ENCODE measurements at regions not wholly inside any gene's neighbourhood (a gene's known extent, or its start where the extent isn't known, plus 50 kb on each side); places are given as distances from the start of the nearest gene placed in this dataset.

DNA sequence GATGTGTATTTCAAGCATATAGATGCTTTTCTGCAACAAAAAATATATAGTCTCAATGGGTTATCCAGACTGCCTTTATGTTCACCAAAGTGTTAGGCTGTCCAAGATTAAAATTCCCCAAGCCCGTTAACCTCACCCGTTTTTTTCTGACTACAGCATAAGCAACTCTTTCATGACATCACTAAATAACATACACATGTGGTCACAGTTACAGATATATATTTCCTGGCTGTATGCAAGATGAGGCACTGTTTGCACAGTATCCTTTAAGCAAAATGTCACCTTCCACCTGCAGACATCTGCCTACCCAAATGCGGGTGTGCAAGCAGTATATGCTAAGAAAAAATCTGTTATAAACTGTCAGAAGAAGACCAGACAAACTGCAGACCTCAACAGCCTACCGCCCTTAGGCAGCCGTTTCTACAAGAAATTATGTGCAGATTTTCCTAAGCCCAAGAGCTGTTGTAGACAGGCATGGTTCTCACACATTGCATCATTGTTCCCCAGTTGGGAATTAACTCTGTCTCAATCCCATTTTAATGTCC lies 183.1 kb upstream of the MXRA5 start:
- BruUV-seq (replicated peaks): no TSS peak
- Histone ChIP-seq H3K4me1 (ENCODE audit: insufficient read depth, low read length, poor library complexity, severe bottlenecking) (no peaks in the 10 kb centered on the region), H3K27ac (ENCODE audit: low read depth, low read length, poor library complexity, severe bottlenecking) (no peak overlapping the region), H3K9me2 (ENCODE audit: insufficient read depth, low read length) (no peaks in the 10 kb centered on the region), H2AFZ (ENCODE audit: low read length) (no peak overlapping the region), H3K4me2 (ENCODE audit: low read length) (no peak overlapping the region), H3K79me2 (ENCODE audit: insufficient read depth, low read depth, low read length) (no peaks in the 10 kb centered on the region), H3K36me3 (ENCODE audit: insufficient read depth, low read length) (no peaks in the 10 kb centered on the region), H3K9me3 (ENCODE audit: low read length) (no peaks in the 10 kb centered on the region), H4K20me1 (ENCODE audit: insufficient read depth, low read length) (no peaks in the 10 kb centered on the region), H3K4me3 (ENCODE audit: low read depth, low read length, poor library complexity, severe bottlenecking) (no peak overlapping the region)
- intact Hi-C loops (cut with micrococcal nuclease; ENCODE audit: unreplicated experiment): no loop called here
- POLR2A ChIA-PET: no interaction called here
- CTCF ChIA-PET (ENCODE audit: unreplicated experiment): no interaction called here
- no peak for DNase-seq (ENCODE audit: low spot score)
- no peak for TF ChIP-seq EZH2phosphoT487 (IDR thresholded peaks at IDR 0.05; ENCODE audit: borderline replicate concordance, low read depth, low read length)
- TF ChIP-seq, protein P1, sequence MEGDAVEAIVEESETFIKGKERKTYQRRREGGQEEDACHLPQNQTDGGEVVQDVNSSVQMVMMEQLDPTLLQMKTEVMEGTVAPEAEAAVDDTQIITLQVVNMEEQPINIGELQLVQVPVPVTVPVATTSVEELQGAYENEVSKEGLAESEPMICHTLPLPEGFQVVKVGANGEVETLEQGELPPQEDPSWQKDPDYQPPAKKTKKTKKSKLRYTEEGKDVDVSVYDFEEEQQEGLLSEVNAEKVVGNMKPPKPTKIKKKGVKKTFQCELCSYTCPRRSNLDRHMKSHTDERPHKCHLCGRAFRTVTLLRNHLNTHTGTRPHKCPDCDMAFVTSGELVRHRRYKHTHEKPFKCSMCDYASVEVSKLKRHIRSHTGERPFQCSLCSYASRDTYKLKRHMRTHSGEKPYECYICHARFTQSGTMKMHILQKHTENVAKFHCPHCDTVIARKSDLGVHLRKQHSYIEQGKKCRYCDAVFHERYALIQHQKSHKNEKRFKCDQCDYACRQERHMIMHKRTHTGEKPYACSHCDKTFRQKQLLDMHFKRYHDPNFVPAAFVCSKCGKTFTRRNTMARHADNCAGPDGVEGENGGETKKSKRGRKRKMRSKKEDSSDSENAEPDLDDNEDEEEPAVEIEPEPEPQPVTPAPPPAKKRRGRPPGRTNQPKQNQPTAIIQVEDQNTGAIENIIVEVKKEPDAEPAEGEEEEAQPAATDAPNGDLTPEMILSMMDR (conservative IDR thresholded peaks at IDR 0.05; ENCODE audit: low read length): no peak

DNA sequence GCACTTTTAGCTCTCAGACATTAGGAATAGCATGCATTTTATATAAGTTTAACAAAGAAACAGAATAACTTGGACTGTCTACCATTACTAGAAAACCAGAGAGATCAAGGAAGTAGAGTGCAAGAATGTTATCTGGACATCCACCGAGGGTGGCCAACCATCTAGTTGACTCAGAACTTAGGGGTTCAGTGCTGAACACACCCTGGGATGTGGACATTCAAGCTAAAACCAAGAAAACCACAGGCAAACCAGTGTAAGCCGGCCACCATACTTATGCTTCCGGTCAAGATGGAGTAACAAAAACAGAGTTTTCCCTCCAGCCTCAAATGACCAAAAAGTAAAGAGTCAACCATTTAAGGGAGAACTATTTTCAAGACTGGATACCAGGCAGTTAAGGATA lies 181.4 kb upstream of the MXRA5 start:
- DNase-seq (ENCODE audit: low spot score): no peak
- H3K27ac ChIP-seq (ENCODE audit: low read depth, low read length, poor library complexity, severe bottlenecking): no peak overlapping the region
- intact Hi-C loops (cut with micrococcal nuclease; ENCODE audit: unreplicated experiment): no loop called here
- ChIA-PET CTCF (ENCODE audit: unreplicated experiment) (no interaction called here), POLR2A (no interaction called here)
- H3K9me2 ChIP-seq (ENCODE audit: insufficient read depth, low read length): no peaks in the 10 kb centered on the region
- H4K20me1 ChIP-seq (ENCODE audit: insufficient read depth, low read length): no peaks in the 10 kb centered on the region
- TF ChIP-seq EZH2phosphoT487 (IDR thresholded peaks at IDR 0.05; ENCODE audit: borderline replicate concordance, low read depth, low read length): no peak
- TF ChIP-seq, protein P1 (conservative IDR thresholded peaks at IDR 0.05; ENCODE audit: low read length): no peak
- BruUV-seq (replicated peaks): no TSS peak
- H3K4me1 ChIP-seq (ENCODE audit: insufficient read depth, low read length, poor library complexity, severe bottlenecking): no peaks in the 10 kb centered on the region
- H3K9me3 ChIP-seq (ENCODE audit: low read length): no peaks in the 10 kb centered on the region
- H3K4me2 ChIP-seq (ENCODE audit: low read length): no peak overlapping the region
- no peaks in the 10 kb centered on the region for H3K79me2 ChIP-seq (ENCODE audit: insufficient read depth, low read depth, low read length)
- no peak overlapping the region for H3K4me3 ChIP-seq (ENCODE audit: low read depth, low read length, poor library complexity, severe bottlenecking)
- no peak overlapping the region for H2AFZ ChIP-seq (ENCODE audit: low read length)
- no peaks in the 10 kb centered on the region for H3K36me3 ChIP-seq (ENCODE audit: insufficient read depth, low read length)

DNA sequence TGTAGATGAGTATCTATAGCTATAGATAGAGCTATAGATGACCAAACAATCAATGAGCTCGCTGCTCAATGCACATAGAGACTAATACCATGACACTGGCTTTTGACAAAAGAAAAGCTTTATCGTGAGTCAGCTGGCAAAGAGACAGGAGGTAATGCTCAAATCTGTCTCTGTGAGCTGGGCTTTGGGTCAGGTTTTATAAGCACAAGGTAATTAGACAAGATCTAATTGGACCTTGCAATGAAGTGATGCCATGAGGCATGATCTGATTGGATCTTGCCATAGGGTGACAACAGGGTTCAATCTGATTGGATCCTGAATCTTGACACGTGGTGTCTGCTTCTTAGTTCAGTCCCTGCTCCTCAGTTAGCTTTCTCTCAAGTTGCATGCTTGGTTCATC lies 180.7 kb upstream of the MXRA5 start:
- no peak overlapping the region for H3K4me2 ChIP-seq (ENCODE audit: low read length)
- H3K4me1 ChIP-seq (ENCODE audit: insufficient read depth, low read length, poor library complexity, severe bottlenecking): no peaks in the 10 kb centered on the region
- POLR2A ChIA-PET: no interaction called here
- no TSS peak for BruUV-seq (replicated peaks)
- CTCF ChIA-PET (ENCODE audit: unreplicated experiment): no interaction called here
- intact Hi-C loops (cut with micrococcal nuclease; ENCODE audit: unreplicated experiment): no loop called here
- no peak overlapping the region for H3K27ac ChIP-seq (ENCODE audit: low read depth, low read length, poor library complexity, severe bottlenecking)
- H3K9me3 ChIP-seq (ENCODE audit: low read length): no peaks in the 10 kb centered on the region
- H3K9me2 ChIP-seq (ENCODE audit: insufficient read depth, low read length): no peaks in the 10 kb centered on the region
- no peaks in the 10 kb centered on the region for H3K79me2 ChIP-seq (ENCODE audit: insufficient read depth, low read depth, low read length)
- no peaks in the 10 kb centered on the region for H3K36me3 ChIP-seq (ENCODE audit: insufficient read depth, low read length)
- DNase-seq (ENCODE audit: low spot score): no peak
- H2AFZ ChIP-seq (ENCODE audit: low read length): no peak overlapping the region
- H4K20me1 ChIP-seq (ENCODE audit: insufficient read depth, low read length): no peaks in the 10 kb centered on the region
- H3K4me3 ChIP-seq (ENCODE audit: low read depth, low read length, poor library complexity, severe bottlenecking): no peak overlapping the region
- TF ChIP-seq EZH2phosphoT487 (IDR thresholded peaks at IDR 0.05; ENCODE audit: borderline replicate concordance, low read depth, low read length): no peak

All from OCI-LY7 (cell line).